Muscle of leg (tissue), 3 donors: ENCODE measurements at regions not wholly inside any gene's neighbourhood (a gene's known extent, or its start where the extent isn't known, plus 50 kb on each side); places are given as distances from the start of the nearest gene placed in this dataset.

ENCODE experiments used
- DNase-seq: peaks from one replicate; pipeline ENCODE4 v3.0.0; 2013
- H3K27ac ChIP-seq: one replicate; pipeline ENCODE4 v1.5.1; 2013; ENCODE audit warnings: mild to moderate bottlenecking, low read length, control low read depth
- H3K27me3 ChIP-seq: one replicate; pipeline ENCODE4 v1.6.1; 2013; ENCODE audit warnings: low read length; ENCODE audit not compliant: control insufficient read depth, insufficient read depth
- H3K36me3 ChIP-seq: one replicate; pipeline ENCODE4 v1.6.1; 2013; ENCODE audit warnings: low read length; ENCODE audit not compliant: control insufficient read depth, insufficient read depth
- H3K4me1 ChIP-seq: one replicate; pipeline ENCODE4 v1.6.1; 2013; ENCODE audit warnings: low read length; ENCODE audit not compliant: control insufficient read depth, insufficient read depth
- H3K4me3 ChIP-seq: one replicate; pipeline ENCODE4 v1.5.1; 2013; ENCODE audit warnings: low read length, control low read depth
- H3K9me3 ChIP-seq: replicated peaks from 2 replicates; pipeline ENCODE4 v1.6.1; 2013; ENCODE audit warnings: low read depth, low read length; ENCODE audit not compliant: control insufficient read depth
- WGBS: methylation state at CpG from one replicate; pipeline ENCODE4 v1.1.5; 2013; ENCODE audit warnings: missing lambda C conversion rate; ENCODE audit not compliant: insufficient coverage; 5-methylcytosine and 5-hydroxymethylcytosine counted together

GRCh38 chr1:106780806-106781569 lies 275.5 kb upstream of the PRMT6 start:
- Histone ChIP-seq H3K4me3 (no peak overlapping the region), H3K4me1 (no peaks in the 10 kb centered on the region), H3K36me3 (no peaks in the 10 kb centered on the region), H3K27me3 (no peaks in the 10 kb centered on the region), H3K27ac (no peak overlapping the region), H3K9me3 (peaks cover 2% of the 10 kb centered on the region)
- DNase-seq: no peak
- no CpG with 5 or more reads among the region's 1 CpG for WGBS

GRCh38 chr1:106785176-106785575 lies 271.3 kb upstream of the PRMT6 start:
- no peak overlapping the region for H3K4me3 ChIP-seq
- H3K27me3 ChIP-seq: no peaks in the 10 kb centered on the region
- no peaks in the 10 kb centered on the region for H3K36me3 ChIP-seq
- no peaks in the 10 kb centered on the region for H3K9me3 ChIP-seq
- H3K4me1 ChIP-seq: no peaks in the 10 kb centered on the region
- peak; percentile 40 for DNase-seq
- H3K27ac ChIP-seq: no peak overlapping the region

GRCh38 chr1:106787520-106787919 lies 269.0 kb upstream of the PRMT6 start:
- no peak for DNase-seq
- no CpG with 5 or more reads among the region's 3 CpGs for WGBS
- Histone ChIP-seq H3K4me3 (no peak overlapping the region), H3K27me3 (no peaks in the 10 kb centered on the region), H3K27ac (no peak overlapping the region), H3K4me1 (no peaks in the 10 kb centered on the region), H3K36me3 (no peaks in the 10 kb centered on the region), H3K9me3 (no peaks in the 10 kb centered on the region)

- H3K36me3 ChIP-seq: no peaks in the 10 kb centered on the region
- no peak overlapping the region for H3K27ac ChIP-seq
- no peaks in the 10 kb centered on the region for H3K9me3 ChIP-seq
- no CpG with 5 or more reads among the region's 2 CpGs for WGBS
- no peak for DNase-seq
- H3K27me3 ChIP-seq: no peaks in the 10 kb centered on the region
- H3K4me3 ChIP-seq: no peak overlapping the region
- H3K4me1 ChIP-seq: no peaks in the 10 kb centered on the region
These were observed 266.8 kb upstream of the PRMT6 start for GRCh38 chr1:106789686-106790085.

- Histone ChIP-seq H3K4me1 (no peaks in the 10 kb centered on the region), H3K9me3 (no peaks in the 10 kb centered on the region), H3K4me3 (no peak overlapping the region), H3K27me3 (no peaks in the 10 kb centered on the region), H3K36me3 (no peaks in the 10 kb centered on the region), H3K27ac (no peak overlapping the region)
- 94% methylated on average over 8 of the region's 11 CpGs for WGBS
- no peak for DNase-seq
These were observed 265.4 kb upstream of the PRMT6 start for GRCh38 chr1:106791041-106791440.

DNA sequence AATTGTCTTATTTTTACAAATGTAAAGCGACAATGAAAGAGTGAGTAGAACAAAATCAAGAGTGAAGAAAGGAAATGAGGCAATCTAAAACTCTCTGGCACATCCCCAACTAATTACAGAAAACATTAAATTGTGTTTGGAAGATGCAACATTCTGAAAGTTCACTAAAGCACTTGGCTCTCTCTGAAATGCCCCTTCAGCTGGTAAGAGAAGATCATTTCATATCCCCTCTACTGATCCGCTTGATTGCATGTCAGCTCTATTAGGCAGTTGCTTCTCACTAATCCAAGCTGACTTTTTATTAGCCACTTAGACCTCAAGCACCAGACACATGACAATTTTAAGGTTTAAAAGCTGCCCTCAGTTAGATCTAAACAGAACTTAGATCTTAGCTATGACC lies 262.8 kb upstream of the PRMT6 start:
- Histone ChIP-seq H3K36me3 (no peaks in the 10 kb centered on the region), H3K4me3 (no peak overlapping the region), H3K27ac (no peak overlapping the region), H3K4me1 (no peaks in the 10 kb centered on the region), H3K9me3 (no peaks in the 10 kb centered on the region), H3K27me3 (no peaks in the 10 kb centered on the region)
- WGBS: 100% methylated on average over 1 of the region's 2 CpGs
- no peak for DNase-seq

GRCh38 chr1:106798991-106799390 lies 257.5 kb upstream of the PRMT6 start:
- Histone ChIP-seq H3K4me3 (no peak overlapping the region), H3K9me3 (no peaks in the 10 kb centered on the region), H3K36me3 (no peaks in the 10 kb centered on the region), H3K4me1 (no peaks in the 10 kb centered on the region), H3K27me3 (no peaks in the 10 kb centered on the region), H3K27ac (no peak overlapping the region)
- DNase-seq: peak; percentile 9
- 25% methylated on average over 2 of the region's 4 CpGs for WGBS

- Histone ChIP-seq H3K36me3 (no peaks in the 10 kb centered on the region), H3K27me3 (no peaks in the 10 kb centered on the region), H3K4me1 (no peaks in the 10 kb centered on the region), H3K27ac (no peak overlapping the region), H3K9me3 (no peaks in the 10 kb centered on the region), H3K4me3 (no peak overlapping the region)
- DNase-seq: no peak
- no CpG with 5 or more reads among the region's 1 CpG for WGBS
These were observed 254.3 kb upstream of the PRMT6 start for GRCh38 chr1:106802181-106802580.

DNA sequence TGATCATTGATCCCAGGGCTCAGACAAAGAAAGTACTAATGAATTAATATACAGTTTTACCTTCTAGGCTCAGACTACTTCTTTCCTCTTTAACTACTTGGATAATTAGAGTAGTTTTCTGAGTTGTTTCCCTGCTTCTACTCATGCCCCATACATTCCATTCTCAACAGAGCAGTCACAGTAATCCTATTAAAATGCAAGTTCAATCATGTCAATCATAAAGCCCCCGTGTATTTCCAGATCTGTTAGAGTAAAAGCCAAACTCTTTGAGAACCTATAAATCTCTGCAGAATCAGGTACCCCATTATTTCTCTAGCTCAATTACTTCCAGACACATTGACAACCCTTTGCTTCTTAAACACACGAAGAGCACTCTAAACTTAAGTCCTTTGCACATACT lies 242.1 kb upstream of the PRMT6 start:
- no peak for DNase-seq
- H3K4me3 ChIP-seq: no peak overlapping the region
- H3K27me3 ChIP-seq: no peaks in the 10 kb centered on the region
- 35% methylated on average over 2 of the region's 2 CpGs for WGBS
- no peak overlapping the region for H3K27ac ChIP-seq
- no peaks in the 10 kb centered on the region for H3K36me3 ChIP-seq
- peaks cover 2% of the 10 kb centered on the region for H3K9me3 ChIP-seq
- peaks cover 4% of the 10 kb centered on the region for H3K4me1 ChIP-seq

DNA sequence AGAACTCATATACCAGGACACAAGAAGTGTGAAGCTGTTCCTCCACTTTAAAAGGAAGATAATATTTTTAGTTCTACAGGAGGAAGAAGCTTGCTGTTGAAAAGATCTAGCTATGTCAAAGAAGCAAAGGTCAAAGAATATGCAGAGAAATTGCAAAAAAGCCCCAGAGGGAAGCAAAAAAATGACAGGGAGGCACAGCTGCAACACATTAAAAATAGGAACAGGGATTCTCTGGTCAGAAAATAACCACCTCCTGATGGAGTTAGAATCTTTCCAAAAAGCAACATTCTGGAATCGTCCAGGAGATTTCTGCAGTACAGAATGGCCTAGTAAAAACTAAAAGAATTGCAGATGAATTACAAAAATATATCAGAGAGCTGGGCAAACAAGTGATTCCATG lies 238.9 kb upstream of the PRMT6 start:
- no peaks in the 10 kb centered on the region for H3K36me3 ChIP-seq
- peaks cover 4% of the 10 kb centered on the region for H3K4me1 ChIP-seq
- no peaks in the 10 kb centered on the region for H3K27me3 ChIP-seq
- peak overlapping the region; percentile 65 for H3K27ac ChIP-seq
- no CpG with 5 or more reads among the region's 1 CpG for WGBS
- no peaks in the 10 kb centered on the region for H3K9me3 ChIP-seq
- peak; percentile 93 for DNase-seq
- H3K4me3 ChIP-seq: no peak overlapping the region

- Histone ChIP-seq H3K27me3 (no peaks in the 10 kb centered on the region), H3K4me1 (no peaks in the 10 kb centered on the region), H3K9me3 (no peaks in the 10 kb centered on the region), H3K4me3 (no peak overlapping the region), H3K27ac (no peak overlapping the region), H3K36me3 (no peaks in the 10 kb centered on the region)
- DNase-seq: no peak
These were observed 225.0 kb upstream of the PRMT6 start for GRCh38 chr1:106831511-106831910.
